ENCODE measurements at regions not wholly inside any gene's neighbourhood (a gene's known extent, or its start where the extent isn't known, plus 50 kb on each side); places are given as distances from the start of the nearest gene placed in this dataset.

GRCh38 chr13:40028446-40028845 lies 373.0 kb downstream of the COG6 start:
- no peak for TF ChIP-seq CTCF (IDR thresholded peaks at IDR 0.05 in 8 of 11, conservative IDR thresholded peaks at IDR 0.05 in 3 of 11)
- TF ChIP-seq POLR2A (IDR thresholded peaks at IDR 0.05), result no peak
- no peak for TF ChIP-seq POLR2AphosphoS5 (IDR thresholded peaks at IDR 0.05)
- Histone ChIP-seq H3K9me3 (peaks cover 0 to 7% (median 0%) of the 10 kb centered on the region in 8 donors), H3K27me3 (replicated peaks in 1 of 7) (no peaks in the 10 kb centered on the region), H3K27ac (no peak overlapping the region), H3K36me3 (no peaks in the 10 kb centered on the region), H3K4me3 (no peak overlapping the region), H3K4me1 (peaks cover 0 to 15% (median 5%) of the 10 kb centered on the region in 6 donors)
- intact Hi-C loops (cut with DNase I; ENCODE audit: low total_unique reads), result no loop called here
- 92 to 96% (median 94%) methylated on average over 2 of the region's 2 CpGs for WGBS, 5 donors
- no peak for DNase-seq

GRCh38 chr13:40031031-40031430 lies 375.6 kb downstream of the COG6 start:
- no peak for DNase-seq
- H3K4me1 ChIP-seq, result peaks cover 0 to 12% (median 5%) of the 10 kb centered on the region in 6 donors
- H3K27me3 ChIP-seq (replicated peaks in 1 of 7), result no peaks in the 10 kb centered on the region
- intact Hi-C loops (cut with DNase I; ENCODE audit: low total_unique reads), result no loop called here
- H3K4me3 ChIP-seq, result no peak overlapping the region
- WGBS, 5 donors, result 55 to 71% (median 61%) methylated on average over 4 of the region's 4 CpGs
- no peak overlapping the region for H3K27ac ChIP-seq
- no peaks in the 10 kb centered on the region for H3K36me3 ChIP-seq
- TF ChIP-seq CTCF (IDR thresholded peaks at IDR 0.05 in 8 of 11, conservative IDR thresholded peaks at IDR 0.05 in 3 of 11) (no peak), POLR2A (IDR thresholded peaks at IDR 0.05) (no peak), POLR2AphosphoS5 (IDR thresholded peaks at IDR 0.05) (no peak)
- H3K9me3 ChIP-seq, result peaks cover 0 to 7% (median 0%) of the 10 kb centered on the region in 8 donors

- TF ChIP-seq CTCF (IDR thresholded peaks at IDR 0.05 in 8 of 11, conservative IDR thresholded peaks at IDR 0.05 in 3 of 11), result no peak
- TF ChIP-seq POLR2AphosphoS5 (IDR thresholded peaks at IDR 0.05), result no peak
- TF ChIP-seq POLR2A (IDR thresholded peaks at IDR 0.05), result no peak
- Histone ChIP-seq H3K36me3 (no peaks in the 10 kb centered on the region), H3K4me3 (no peak overlapping the region), H3K27me3 (replicated peaks in 1 of 7) (no peaks in the 10 kb centered on the region), H3K27ac (no peak overlapping the region), H3K4me1 (no peaks in the 10 kb centered on the region), H3K9me3 (peaks cover 0 to 5% (median 0%) of the 10 kb centered on the region in 8 donors)
- 69 to 76% (median 69%) methylated on average over 2 of the region's 2 CpGs for WGBS, 5 donors
- intact Hi-C loops (cut with DNase I; ENCODE audit: low total_unique reads), result no loop called here
- no peak for DNase-seq
Measured at GRCh38 chr13:40039061-40039460, 383.6 kb downstream of the COG6 start.

- no peak for TF ChIP-seq POLR2AphosphoS5 (IDR thresholded peaks at IDR 0.05)
- no peak for TF ChIP-seq CTCF (IDR thresholded peaks at IDR 0.05 in 8 of 11, conservative IDR thresholded peaks at IDR 0.05 in 3 of 11)
- TF ChIP-seq POLR2A (IDR thresholded peaks at IDR 0.05), result no peak
- H3K27ac ChIP-seq, result no peak overlapping the region
- no peaks in the 10 kb centered on the region for H3K4me1 ChIP-seq
- H3K27me3 ChIP-seq (replicated peaks in 1 of 7), result no peaks in the 10 kb centered on the region
- WGBS, 5 donors, result 76 to 88% (median 77%) methylated on average over 3 of the region's 3 CpGs
- H3K9me3 ChIP-seq, result peaks cover 0 to 5% (median 0%) of the 10 kb centered on the region in 8 donors
- no peaks in the 10 kb centered on the region for H3K36me3 ChIP-seq
- H3K4me3 ChIP-seq, result no peak overlapping the region
- DNase-seq, result no peak
- intact Hi-C loops (cut with DNase I; ENCODE audit: low total_unique reads), result no loop called here
Measured at GRCh38 chr13:40042991-40043390, 387.5 kb downstream of the COG6 start.
